MCF 10A (cell line): ENCODE measurements at regions not wholly inside any gene's neighbourhood (a gene's known extent, or its start where the extent isn't known, plus 50 kb on each side); places are given as distances from the start of the nearest gene placed in this dataset.

Experiments
- BruUV-seq: library from RNA; stranded (reverse); fragments of 400-500 nt; replicated peaks from 2 replicates; lab custom pipeline; 2021; lab: Mats Ljungman, UMichigan
- CTCF ChIA-PET: fragments of 300-600 bp; sonication (Branson Sonifier 250); formaldehyde crosslinking; extraction: SDS; loops from one replicate; lab custom pipeline; 2021; ENCODE audit warnings: antibody characterized with exemption, inconsistent platforms; lab: Yijun Ruan, JAX
- POLR2A ChIA-PET: fragments of 300-600, 350-650 bp; sonication (Branson Sonifier 250); formaldehyde crosslinking; extraction: SDS; loops from one replicate; lab custom pipeline; 2020; ENCODE audit warnings: antibody characterized with exemption, inconsistent platforms; lab: Yijun Ruan, JAX
- DNase-seq: peaks from one replicate; pipeline ENCODE4 v3.0.0-alpha.2; 2018; ENCODE audit not compliant: unreplicated experiment
- H3K27ac Mint-ChIP-seq: one replicate; pipeline ENCODE4 v1.8.0; 2022; ENCODE audit warnings: mild to moderate bottlenecking, low read depth, mixed read lengths; ENCODE audit not compliant: unreplicated experiment
- H3K27me3 Mint-ChIP-seq: one replicate; pipeline ENCODE4 v1.8.0; 2022; ENCODE audit warnings: mixed read lengths; ENCODE audit not compliant: insufficient read depth, unreplicated experiment
- H3K36me3 Mint-ChIP-seq: one replicate; pipeline ENCODE4 v1.8.0; 2022; ENCODE audit warnings: mild to moderate bottlenecking, moderate library complexity, mixed read lengths; ENCODE audit not compliant: insufficient read depth, unreplicated experiment
- H3K4me1 Mint-ChIP-seq: one replicate; pipeline ENCODE4 v1.8.0; 2022; ENCODE audit warnings: mixed read lengths; ENCODE audit not compliant: insufficient read depth, unreplicated experiment
- H3K4me3 Mint-ChIP-seq: one replicate; pipeline ENCODE4 v1.8.0; 2022; ENCODE audit warnings: mild to moderate bottlenecking, moderate library complexity, mixed read lengths; ENCODE audit not compliant: unreplicated experiment
- H3K9me3 Mint-ChIP-seq: one replicate; pipeline ENCODE4 v1.8.0; 2022; ENCODE audit warnings: mixed read lengths; ENCODE audit not compliant: unreplicated experiment
- intact Hi-C: fragments of 100-400 bp; cut with micrococcal nuclease; formaldehyde crosslinking; loops from 2 replicates; pipeline ENCODE4 v1.14.1; 2022
- TF ChIP-seq, protein P1 (sequence below): fragments of 200-600 bp; IDR thresholded peaks from one replicate; pipeline ENCODE4 v1.8.0; 2022; ENCODE audit warnings: antibody characterized with exemption, mild to moderate bottlenecking; ENCODE audit not compliant: unreplicated experiment

- BruUV-seq: no TSS peak
- no peak overlapping the region for H3K27ac Mint-ChIP-seq
- CTCF ChIA-PET: no interaction called here
- H3K27me3 Mint-ChIP-seq: no peaks in the 10 kb centered on the region
- H3K4me1 Mint-ChIP-seq: no peaks in the 10 kb centered on the region
- no peak overlapping the region for H3K4me3 Mint-ChIP-seq
- intact Hi-C loops: no loop called here
- H3K36me3 Mint-ChIP-seq: no peaks in the 10 kb centered on the region
- DNase-seq: no peak
- TF ChIP-seq, protein P1, sequence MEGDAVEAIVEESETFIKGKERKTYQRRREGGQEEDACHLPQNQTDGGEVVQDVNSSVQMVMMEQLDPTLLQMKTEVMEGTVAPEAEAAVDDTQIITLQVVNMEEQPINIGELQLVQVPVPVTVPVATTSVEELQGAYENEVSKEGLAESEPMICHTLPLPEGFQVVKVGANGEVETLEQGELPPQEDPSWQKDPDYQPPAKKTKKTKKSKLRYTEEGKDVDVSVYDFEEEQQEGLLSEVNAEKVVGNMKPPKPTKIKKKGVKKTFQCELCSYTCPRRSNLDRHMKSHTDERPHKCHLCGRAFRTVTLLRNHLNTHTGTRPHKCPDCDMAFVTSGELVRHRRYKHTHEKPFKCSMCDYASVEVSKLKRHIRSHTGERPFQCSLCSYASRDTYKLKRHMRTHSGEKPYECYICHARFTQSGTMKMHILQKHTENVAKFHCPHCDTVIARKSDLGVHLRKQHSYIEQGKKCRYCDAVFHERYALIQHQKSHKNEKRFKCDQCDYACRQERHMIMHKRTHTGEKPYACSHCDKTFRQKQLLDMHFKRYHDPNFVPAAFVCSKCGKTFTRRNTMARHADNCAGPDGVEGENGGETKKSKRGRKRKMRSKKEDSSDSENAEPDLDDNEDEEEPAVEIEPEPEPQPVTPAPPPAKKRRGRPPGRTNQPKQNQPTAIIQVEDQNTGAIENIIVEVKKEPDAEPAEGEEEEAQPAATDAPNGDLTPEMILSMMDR: no peak
- POLR2A ChIA-PET: no interaction called here
- no peaks in the 10 kb centered on the region for H3K9me3 Mint-ChIP-seq
Measured at GRCh38 chr1:58325866-58326265, 220.7 kb downstream of the OMA1 start.

- H3K27me3 Mint-ChIP-seq: no peaks in the 10 kb centered on the region
- H3K36me3 Mint-ChIP-seq: no peaks in the 10 kb centered on the region
- DNase-seq: no peak
- H3K27ac Mint-ChIP-seq: no peak overlapping the region
- H3K4me3 Mint-ChIP-seq: no peak overlapping the region
- no peaks in the 10 kb centered on the region for H3K9me3 Mint-ChIP-seq
- ChIA-PET POLR2A (no interaction called here), CTCF (interaction anchor here (0.6 kb wide), 1 partner anchor 11 kb away, joined by 3 read pairs; no protein-coding TSS in a partner anchor)
- intact Hi-C loops: no loop called here
- no TSS peak for BruUV-seq
- no peaks in the 10 kb centered on the region for H3K4me1 Mint-ChIP-seq
- TF ChIP-seq, protein P1: no peak
Measured at GRCh38 chr1:58324558-58324957, 222.0 kb downstream of the OMA1 start.

DNA sequence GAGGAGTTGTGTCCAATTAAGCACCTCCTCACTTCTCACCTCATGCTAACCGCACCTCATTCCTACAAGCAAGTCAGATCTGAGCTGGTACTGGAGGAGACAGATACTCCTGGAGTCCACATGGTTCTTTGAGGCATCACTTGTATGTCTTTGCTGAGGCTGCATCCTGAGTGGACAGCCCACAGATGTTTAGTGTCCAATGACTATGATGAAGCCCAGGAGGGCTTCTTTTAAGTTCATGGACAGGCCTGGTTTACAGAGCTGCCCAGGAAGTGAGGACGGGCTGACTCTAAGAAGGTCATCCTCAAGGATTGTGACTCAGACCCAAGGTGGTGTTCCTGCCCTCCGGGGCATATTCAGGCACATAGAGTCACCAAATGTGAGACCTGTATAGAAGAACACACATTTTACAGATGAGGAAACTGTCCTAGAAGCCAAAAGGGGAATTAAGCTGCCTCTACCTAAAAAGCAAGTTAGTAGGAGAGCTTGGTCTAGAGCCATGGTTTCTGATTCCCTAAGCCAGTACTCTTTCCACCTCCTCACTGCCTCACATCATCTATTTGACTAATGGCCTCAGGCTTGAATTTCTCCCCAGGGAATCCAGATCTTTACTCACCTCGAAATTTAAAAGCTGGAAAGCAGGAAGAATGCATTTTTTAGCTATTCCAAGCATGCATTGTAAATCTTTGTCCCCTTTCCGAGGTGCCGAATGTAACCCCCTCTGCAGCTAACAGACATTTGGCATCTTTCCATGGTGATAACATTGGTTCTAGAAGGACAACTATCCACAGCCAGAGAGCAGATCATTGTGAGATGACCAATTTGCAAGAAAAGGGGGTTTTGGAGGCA lies 228.1 kb downstream of the OMA1 start:
- intact Hi-C loops: no loop called here
- H3K27me3 Mint-ChIP-seq: no peaks in the 10 kb centered on the region
- H3K9me3 Mint-ChIP-seq: no peaks in the 10 kb centered on the region
- DNase-seq: peak; percentile 34
- no peak overlapping the region for H3K4me3 Mint-ChIP-seq
- H3K27ac Mint-ChIP-seq: no peak overlapping the region
- H3K36me3 Mint-ChIP-seq: no peaks in the 10 kb centered on the region
- BruUV-seq: no TSS peak
- TF ChIP-seq, protein P1: no peak
- CTCF ChIA-PET: no interaction called here
- POLR2A ChIA-PET: no interaction called here
- no peaks in the 10 kb centered on the region for H3K4me1 Mint-ChIP-seq

GRCh38 chr1:58317694-58318093 lies 228.8 kb downstream of the OMA1 start:
- Mint-ChIP-seq H3K4me3 (no peak overlapping the region), H3K27ac (no peak overlapping the region), H3K27me3 (no peaks in the 10 kb centered on the region), H3K9me3 (no peaks in the 10 kb centered on the region), H3K4me1 (no peaks in the 10 kb centered on the region), H3K36me3 (no peaks in the 10 kb centered on the region)
- BruUV-seq: no TSS peak
- intact Hi-C loops: no loop called here
- ChIA-PET CTCF (no interaction called here), POLR2A (no interaction called here)
- no peak for DNase-seq
- TF ChIP-seq, protein P1: no peak
